NCI-H446 (cell line): ENCODE measurements at regions not wholly inside any gene's neighbourhood (a gene's known extent, or its start where the extent isn't known, plus 50 kb on each side); places are given as distances from the start of the nearest gene placed in this dataset.
"Not testable (repeated sequence)": the region's sequence is repeated elsewhere in the genome, so short reads cannot be mapped to it uniquely, and the experiment has no call there.

ENCODE experiments used
- DNase-seq, 2 experiments: peaks; one replicate each; lab custom pipeline; 2025; lab: John Stamatoyannopoulos, UW

DNA sequence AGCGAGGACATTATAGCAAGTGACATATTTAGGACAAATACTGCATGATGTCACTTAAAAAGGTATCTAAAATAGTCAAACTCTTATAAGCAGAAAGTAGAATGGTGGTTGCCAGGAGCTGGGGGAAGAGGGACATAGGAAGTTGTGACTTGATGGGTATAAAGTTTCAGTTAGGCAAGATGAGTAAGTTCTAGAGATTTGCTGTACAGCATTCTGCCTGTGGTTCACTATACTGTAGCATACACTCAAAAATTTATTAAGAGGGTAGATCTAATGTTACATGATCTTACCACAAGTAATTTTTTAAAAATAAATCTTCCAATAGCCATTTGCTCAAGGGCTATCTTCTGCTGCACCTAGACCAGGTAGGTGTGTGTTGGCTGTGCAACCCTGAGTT is 78.1 kb upstream of the NPAS2 start:
- no peak for DNase-seq

DNA sequence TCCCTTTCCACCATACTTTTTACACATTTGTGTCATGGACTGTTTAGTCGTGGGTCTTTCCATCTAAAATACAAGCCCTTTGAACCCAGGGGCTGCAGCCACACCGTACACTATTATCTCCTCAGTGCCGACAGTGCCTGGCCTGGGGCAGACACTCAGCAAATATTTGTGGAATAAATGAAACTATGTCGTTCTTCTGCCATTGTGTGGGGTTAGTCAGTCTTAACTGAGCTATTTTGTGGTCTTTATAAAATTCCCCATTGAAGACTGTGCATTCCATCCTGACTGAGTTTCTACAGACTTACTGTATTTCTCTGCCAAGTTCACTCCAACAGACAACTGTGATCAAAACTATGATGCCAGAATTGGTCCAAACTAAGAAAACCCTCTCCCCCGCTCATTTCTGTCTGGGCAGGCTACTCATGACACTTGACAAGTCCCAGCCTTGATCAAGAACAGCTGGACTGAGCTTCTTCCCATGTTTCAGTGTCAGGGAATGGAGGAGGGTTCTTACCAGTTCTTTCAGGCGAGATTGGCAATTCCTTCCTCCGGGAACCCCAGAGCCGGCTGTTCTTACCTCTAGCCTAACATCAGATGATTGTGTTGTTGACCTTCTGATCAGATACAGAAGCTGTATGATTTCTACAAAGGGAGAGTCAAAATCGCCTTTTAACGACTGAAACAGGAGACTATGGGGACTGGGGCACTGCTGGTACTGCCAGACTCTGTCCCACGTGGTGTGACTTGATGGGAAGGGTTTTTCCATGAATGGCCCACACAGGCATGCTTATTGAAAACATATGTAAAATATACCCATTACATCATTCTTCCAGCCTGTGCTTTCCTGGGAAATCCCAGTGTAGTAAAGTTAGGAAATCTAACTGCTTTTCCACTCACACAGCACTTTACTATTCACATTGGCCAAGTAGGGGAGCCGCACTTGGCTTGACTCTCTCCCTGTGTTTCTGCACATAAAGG is 77.4 kb upstream of the NPAS2 start:
- DNase-seq = no peak

DNA sequence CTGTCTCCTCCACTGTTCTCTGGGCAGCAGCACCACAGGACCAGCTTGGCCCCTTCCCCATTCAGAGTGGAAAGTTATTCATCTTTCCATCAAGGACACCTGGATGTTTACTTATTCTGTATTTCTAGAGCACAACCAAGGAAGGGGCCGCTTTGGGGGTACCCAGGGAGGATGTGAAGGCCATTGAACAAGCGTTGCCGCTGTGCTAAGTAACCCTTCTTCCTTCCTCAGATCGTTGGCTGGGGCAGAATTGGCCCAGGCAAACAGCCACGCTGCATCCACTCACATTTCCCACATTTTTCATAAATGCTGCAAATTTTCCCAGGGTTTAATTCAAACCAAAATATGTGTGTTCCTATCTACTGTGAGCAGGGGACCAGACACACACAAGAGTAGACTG is 76.2 kb upstream of the NPAS2 start:
- DNase-seq = no peak

DNA sequence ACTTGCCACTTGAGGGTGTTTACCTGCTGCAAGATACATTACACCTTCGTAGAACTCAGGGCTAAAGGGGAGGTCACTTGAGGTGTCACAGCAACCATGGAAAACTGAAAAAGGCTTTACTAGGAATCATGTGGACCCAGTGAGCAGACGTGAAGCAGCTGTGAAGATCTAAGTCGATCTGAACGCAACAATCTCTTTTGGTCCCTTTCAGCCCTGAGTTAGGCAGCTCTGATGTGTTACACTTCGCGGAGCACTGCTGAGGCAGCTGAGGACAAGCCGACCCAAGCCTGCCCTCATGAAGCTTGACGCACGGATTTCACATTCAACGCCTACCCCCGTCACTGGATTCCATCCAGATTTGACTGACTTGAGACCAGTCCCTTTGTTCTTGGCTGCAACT is 75.8 kb upstream of the NPAS2 start:
- no peak for DNase-seq

DNA sequence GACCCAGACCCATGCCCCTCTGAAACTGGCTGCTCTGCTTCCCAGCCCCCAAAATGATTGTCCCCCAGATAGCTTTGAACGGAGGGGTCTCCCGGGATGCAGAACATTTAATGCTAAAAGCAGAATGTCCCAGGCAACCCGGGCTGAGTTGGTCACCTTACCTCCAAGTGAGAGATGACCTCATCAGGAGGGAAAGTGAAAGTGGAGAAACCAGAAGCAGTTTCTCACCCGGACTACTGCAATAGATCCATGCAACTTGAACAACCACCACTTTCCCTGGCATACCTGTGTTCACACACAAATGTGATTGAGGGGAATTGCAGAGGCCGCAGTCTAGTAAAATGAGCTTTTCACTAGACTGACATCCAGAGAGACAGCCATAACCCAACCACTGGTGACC is 75.3 kb upstream of the NPAS2 start:
- DNase-seq = no peak

DNA sequence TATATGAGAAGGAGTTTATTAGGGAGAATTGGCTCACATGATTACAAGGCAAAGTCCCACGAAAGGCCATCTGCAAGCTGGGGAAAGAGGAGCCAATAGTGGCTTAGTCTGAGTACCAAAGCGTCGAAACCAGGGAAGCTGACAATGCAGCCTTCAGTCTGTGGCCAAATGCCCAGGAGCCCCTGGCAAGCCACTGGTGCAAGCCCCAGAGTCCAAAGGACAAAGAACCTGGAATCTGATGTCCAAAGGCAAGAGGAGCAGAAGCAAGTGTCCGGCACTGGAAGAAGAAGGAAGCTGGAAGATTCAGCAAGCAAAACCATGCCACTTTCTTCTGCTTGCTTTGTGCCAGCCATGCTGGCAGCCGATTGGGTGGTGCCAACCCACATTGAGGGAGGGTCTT is 74.3 kb upstream of the NPAS2 start:
- DNase-seq = no peak

DNA sequence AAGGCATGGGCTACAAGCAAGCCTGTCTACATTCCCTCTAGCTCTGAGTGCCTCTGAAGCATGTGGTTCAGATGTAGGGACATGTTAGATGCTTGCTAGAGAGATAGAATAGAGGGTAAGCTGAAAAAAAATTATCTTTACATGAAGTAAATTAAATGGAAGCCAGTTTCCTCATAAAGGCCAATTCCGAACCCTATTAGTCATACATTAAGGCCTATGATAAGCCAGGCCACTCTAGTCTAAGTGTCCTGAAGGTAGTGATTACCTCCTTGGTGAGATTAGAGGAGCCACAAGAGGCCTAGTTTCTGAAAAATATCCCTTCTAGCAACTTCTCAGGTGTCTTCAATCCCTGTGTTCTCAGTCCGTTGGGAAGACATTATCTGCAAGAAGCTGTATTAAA is 72.4 kb upstream of the NPAS2 start:
- DNase-seq = no peak

DNA sequence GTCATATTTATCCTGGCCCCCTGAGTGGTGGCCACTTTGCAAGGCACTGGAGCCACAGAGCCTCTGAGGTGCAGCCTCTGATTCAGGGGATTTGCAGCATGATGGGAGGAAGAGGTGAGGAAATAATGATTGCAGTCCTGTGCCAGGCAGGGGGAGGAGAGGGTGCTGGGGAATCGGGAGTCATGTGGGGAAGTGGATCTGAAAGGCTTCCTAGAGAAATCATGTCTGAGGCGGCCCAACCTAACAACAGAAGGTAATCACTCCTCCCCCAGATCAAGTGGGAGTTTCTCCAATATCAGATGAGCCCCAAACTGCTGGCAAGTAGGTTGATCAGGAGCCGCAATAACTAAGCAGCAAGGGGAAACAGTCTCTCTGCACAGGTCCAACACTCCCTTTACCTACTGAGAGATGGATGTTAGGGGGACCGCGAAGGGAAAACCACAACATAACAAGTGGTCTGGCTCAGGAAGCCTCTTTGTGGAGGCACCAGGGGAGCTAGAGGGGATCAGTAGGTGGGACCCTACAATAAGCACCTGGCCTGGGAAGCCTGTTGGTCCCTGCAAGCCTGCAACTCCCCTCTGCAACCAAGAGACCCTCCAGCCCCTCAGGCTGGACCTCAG is 71.8 kb upstream of the NPAS2 start:
- no peak for DNase-seq

DNA sequence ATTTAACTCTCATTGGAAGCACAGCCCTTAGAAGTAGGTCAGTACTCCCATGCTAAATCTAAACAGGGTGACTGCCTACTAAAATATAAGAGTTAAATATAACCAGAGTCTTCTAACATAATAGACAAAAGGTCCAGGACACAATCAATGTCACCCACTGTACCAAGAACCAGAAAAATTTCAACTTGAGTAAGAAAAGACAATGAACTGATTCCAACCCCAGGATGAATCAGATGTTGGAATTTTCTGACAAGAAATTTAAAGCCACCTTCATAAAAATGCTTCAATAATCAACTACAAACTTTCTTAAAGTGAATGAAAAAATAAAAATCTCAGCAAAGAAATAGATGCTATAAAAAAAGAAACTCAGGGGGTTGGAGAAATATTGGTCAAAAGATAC is 71.3 kb upstream of the NPAS2 start:
- no peak for DNase-seq

DNA sequence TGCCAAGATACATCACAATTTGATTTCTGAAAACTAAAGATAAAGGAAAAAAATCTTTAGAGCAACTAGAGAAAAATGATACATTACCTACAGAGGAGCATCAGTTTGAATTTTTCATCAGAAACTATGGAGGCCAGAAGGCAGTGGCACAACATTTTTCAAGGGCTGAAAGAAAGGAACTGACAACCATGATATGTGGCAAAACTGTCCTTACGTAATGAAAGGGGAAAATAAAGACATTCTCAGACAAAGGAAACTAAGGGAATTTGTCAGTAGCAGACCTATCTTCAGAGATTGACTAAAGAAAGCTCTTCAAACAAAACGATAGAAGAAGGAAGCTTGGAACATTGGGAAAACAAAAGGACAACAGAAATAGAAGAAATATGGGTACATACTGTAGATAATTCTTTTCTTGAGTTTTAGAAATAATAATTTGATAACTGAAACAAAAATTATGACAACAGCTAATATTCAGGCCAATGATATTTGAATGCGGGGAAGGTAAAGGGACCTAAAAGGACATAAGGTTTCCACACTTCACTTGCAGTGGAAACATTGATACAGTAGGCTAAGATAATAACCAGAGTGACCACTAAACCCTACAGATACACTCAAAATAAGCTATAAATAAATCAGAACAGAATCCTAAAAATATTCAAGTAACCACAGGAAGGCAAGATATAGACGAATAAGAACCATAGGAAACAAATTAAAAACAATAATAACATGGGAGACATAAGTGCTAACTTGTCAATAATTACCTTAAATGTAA is 70.0 kb upstream of the NPAS2 start:
- DNase-seq = no peak

DNA sequence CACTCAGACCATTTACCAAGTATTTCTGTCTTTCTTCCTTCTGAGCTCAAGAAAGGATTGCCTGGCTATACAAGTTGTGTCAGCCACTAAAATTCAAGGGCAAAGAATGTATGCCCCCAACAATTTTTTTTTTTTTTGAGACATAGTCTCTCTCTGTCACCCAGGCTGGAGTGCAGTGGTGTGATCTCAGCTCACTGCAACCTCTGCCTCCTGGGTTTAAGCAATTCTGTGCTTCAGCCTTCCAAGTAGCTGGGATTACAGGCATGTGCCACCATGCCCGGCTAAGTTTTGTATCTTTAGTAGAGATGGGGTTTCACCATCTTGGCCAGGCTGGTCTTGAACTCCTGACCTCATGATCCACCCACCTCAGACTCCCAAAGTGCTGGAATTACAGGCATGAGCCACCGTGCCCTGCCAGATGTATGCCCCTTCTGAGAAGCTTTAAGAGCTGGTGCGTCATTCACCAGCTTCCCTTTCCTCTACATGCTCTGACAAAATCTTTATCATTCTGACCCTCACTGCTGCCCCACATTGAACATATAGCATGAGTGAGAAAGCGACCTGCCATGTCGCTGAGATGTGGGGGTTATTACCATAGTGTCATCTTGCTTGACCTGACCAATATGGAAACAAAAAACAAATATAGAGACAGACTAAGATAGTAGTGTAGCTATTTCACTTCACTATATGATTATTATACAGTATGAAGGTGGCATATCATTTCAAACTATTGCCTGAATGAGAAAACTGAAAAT is 67.9 kb upstream of the NPAS2 start:
- not testable (repeated sequence) for DNase-seq

DNA sequence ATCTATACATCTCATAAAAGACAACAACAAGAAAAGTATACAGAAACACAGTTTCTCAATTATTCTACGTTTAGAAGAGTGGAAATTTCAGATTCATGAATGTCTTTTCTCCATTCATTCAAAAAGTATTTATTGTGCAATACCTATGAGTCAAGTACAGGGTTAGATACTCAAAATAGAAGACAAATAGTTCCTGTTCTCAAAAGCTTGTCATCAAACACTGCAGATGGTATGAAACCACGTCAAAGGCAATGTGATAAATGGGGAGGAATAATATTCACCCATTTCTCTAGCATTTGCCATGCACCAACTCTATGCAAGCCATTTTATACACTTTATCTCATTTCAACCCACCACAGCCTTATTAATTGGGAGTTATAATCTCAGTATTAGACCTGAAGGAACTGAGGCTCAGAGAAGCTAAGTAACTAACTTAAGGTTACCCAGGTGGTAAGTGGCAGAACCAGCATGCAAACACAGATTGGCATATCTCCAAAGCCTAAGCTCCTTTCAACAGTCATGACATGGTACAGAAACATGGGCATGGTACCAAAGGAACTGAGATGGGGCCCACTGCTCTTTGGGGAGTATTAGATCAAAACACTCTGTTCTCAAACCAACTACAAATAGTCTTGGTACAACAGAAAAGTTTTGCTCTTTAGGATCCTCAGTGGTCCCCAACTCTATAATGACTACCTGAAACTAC is 67.2 kb upstream of the NPAS2 start:
- no peak for DNase-seq

DNA sequence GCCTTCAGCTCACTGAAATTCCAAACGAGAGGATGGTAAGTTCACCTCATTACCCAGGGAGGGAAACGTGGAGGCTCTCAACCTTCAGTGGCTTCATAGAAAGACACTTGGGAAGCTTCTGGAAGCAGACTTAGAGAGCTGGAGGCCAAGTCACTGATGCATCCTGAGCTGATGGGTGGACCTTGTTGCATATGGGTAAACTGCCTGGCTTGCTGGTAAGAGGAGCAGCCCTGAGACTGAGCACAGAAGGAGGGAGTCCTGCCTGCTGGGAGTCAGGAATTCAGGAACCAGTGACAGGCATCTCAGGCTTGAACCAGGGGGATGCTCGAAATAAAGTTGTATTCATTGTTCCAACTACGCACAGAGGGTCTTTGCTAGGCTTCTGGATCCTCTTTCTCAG is 66.5 kb upstream of the NPAS2 start:
- DNase-seq = no peak

DNA sequence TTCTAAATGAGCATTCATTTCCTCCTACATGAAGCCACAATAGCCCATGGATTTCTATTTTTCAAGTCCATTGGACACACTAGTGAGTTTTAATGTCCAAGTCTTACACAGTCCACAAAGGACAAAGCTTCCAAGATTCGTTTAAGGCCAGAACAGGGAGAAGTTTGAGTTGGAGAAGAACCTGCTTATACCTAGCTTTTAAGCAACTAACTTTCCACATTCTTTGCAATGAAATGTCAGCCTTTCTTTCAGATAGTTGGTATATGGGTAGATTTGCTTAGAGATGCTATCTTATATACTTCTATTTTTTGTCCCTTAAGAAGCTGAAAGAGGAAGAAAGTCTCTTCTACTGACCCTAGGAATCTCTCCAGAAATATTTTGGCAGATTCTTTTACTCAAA is 66.1 kb upstream of the NPAS2 start:
- DNase-seq = no peak

DNA sequence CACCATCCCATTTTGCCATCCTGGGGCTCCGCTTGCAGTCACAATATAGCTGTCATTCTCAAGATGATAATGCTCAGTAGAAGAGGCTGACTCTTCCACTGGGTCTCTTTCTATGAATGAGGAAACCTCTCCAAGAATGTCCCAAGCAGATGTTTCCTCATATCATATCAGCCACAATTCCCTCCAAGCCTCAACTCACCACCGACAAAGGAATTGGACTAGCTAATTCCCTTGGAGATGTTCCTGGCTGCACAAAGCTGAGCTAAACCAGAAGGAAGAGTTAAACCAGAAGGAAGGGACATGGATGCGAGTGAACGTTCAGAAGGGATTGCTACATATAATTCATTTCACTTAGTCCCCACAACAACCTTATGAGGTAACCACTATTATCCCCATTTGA is 65.0 kb upstream of the NPAS2 start:
- no peak for DNase-seq

DNA sequence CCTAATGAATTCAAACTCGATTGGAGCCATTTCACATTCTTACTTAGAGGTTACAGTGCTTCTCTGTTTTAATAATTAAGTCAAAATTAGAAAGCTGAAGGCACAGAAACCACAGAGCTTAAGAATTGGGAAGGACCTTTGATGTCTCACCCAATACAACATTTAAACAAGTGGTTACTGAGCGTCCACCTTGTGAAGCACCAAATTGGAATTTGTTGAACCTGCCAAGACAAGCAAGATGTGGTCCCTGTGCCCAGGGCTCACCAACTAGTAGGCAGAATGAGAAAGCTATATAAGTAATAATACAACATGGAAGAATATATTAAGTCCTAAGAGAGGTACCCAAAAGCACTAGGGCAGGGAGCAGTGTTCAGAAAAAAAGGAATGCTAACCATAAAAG is 64.5 kb upstream of the NPAS2 start:
- DNase-seq = no peak

DNA sequence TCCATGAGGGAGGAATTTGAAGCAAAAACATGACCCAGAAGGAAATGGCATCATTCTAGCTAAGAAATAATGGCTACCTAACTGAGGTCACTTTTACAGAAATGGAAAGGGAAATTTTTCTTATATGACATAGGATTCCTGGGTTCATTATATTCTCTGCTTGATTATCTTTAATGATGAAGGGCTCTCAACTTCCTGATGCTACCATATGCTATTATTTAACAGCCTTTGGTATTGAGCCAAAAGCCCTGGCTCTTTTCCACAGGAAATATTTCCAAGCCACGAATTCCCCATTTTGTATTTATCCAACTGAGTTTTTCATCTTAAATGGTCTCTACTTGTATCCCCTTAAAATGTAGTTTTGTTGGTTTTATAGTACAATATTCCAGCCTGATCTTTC is 63.2 kb upstream of the NPAS2 start:
- no peak for DNase-seq

DNA sequence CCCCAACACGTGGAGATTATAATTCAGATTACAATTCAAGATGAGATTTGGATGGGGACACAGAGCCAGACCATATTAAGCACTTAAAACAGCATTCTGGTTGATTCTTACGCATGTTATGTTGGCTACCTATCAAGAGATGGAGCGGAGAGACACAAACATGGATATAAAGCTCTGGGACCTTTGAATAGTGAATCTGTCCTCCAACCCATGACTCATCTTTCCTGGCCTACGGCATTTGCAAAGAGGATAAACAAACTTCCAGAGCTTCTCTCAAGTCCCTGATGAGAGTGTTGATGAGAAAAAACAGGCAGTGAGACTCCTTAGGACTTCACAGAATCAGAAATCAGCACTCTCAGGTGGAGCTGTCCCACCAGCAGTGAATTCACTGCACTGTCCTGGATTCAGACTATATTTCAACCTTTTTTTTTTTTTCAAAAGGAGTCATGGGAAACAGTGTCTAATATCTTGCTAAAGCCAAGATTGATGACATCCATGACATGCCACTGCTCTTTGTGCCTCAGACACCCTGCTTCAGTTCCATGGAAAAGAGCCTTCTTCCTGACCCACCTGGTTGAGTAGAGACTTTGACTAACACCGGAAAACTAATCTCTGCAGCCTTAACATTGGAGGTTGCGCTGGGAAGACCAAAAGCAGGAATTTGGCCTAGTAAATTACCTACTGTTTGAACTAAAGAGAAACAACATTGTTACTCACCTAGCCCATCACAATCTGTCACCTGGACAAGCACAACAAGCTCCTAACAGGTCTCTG is 62.1 kb upstream of the NPAS2 start:
- DNase-seq = no peak

DNA sequence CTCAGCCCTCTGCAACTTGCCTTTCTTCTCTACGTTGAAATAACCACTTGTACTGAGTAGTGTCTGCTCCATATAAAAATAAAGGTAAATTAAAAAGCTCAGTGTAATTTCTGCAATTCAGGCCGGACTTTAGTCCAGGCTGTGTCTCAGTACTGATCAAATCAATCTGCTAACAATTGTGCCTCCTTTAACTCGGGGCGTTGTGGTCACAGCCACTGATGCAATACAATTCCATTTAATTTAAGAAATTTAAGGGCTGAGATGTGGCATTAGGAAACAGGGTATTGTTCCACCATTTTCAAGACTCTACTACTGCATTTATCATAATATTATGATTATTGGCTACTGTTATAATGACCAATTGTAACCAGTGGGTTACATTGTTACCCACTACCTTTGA is 60.0 kb upstream of the NPAS2 start:
- no peak for DNase-seq

DNA sequence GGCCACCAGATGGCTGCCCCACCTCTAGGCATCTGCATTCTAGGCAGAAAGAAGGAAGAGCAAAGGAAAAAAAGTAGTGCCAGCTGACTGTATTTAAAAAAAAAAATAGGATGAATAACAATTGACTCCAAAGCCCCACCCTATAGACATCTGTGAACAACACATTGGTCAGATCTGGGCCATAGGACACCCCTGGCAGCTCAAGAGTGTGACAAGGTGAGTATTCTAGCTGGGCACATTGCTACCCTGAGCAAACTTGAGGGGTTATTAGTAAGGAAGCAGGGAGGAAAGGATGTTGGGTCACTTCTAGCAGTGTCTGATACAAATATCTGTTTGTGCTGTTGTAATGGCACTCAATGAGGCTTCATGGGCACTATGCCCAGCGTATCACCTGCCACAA is 58.6 kb upstream of the NPAS2 start:
- no peak for DNase-seq

DNA sequence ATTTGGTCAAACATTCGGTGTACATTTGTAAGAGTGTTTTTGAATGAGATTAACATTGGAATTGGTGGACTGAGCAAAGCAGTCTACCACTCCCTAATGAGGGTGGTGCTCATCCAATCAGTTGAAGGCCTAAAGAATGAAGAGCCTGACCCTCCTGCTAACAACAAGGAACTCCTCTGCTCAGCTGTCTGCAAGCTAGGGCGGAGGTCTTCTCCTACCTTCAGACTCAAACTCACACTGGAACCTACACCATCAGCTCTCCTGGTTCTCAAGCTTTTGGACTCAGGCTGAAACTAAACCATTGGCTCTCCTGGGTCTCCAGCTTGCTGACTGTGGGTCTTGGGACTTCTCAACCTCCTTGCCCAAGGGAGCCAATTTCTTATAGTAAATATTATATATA is 55.5 kb upstream of the NPAS2 start:
- no peak for DNase-seq
